OCI-LY7 (cell line): ENCODE measurements at regions not wholly inside any gene's neighbourhood (a gene's known extent, or its start where the extent isn't known, plus 50 kb on each side); places are given as distances from the start of the nearest gene placed in this dataset.

ENCODE experiments used
- CTCF ChIP-seq: fragments of 200-600 bp; sonication (generic); conservative IDR thresholded peaks from 2 replicates; pipeline ENCODE4 v1.5.1; 2014; ENCODE audit warnings: mild to moderate bottlenecking, antibody characterized with exemption, low read length, moderate library complexity, mixed read lengths
- EZH2phosphoT487 ChIP-seq: fragments of 200-600 bp; sonication (generic); IDR thresholded peaks from 2 replicates; pipeline ENCODE4 v1.6.1; 2018; ENCODE audit warnings: low read depth, borderline replicate concordance, mild to moderate bottlenecking, mixed run types, antibody characterized with exemption, low read length, moderate library complexity, mixed read lengths

- TF ChIP-seq CTCF (no peak), EZH2phosphoT487 (no peak)
These were observed 1113.4 kb upstream of the FANCL start for GRCh38 chr2:59354498-59354897.
